Kidney (tissue), 13 donors: ENCODE measurements at regions not wholly inside any gene's neighbourhood (a gene's known extent, or its start where the extent isn't known, plus 50 kb on each side); places are given as distances from the start of the nearest gene placed in this dataset.

Experiments
- DNase-seq, 5 donors: peaks; one replicate each; pipeline ENCODE4 v3.0.0-alpha.2; 2013 to 2020
- FAIRE-seq: peaks from 2 replicates; lab custom pipeline; 2012; peaks lifted over from hg19 to GRCh38; lab: Jason Lieb, UNC
- H3K27ac ChIP-seq, 2 donors: one replicate each; pipeline ENCODE4 v1.7.0; 2013; ENCODE audit warnings: low read depth in 2 of 2, low read length in 2 of 2, inconsistent platforms in 1 of 2
- H3K27me3 ChIP-seq: one replicate; pipeline ENCODE4 v1.7.1; 2013; ENCODE audit warnings: low read length, inconsistent platforms; ENCODE audit not compliant: control insufficient read depth, insufficient read depth
- H3K36me3 ChIP-seq, 3 donors: one replicate each; pipeline versions ENCODE4 v1.7.0 to v1.7.1; 2013; ENCODE audit warnings: low read length in 3 of 3, control low read depth in 1 of 3, inconsistent platforms in 1 of 3; ENCODE audit not compliant: insufficient read depth in 3 of 3, control insufficient read depth in 2 of 3
- H3K4me1 ChIP-seq, 3 donors: one replicate each; pipeline versions ENCODE4 v1.7.0 to v1.7.1; 2013; ENCODE audit warnings: low read length in 3 of 3, inconsistent platforms in 1 of 3, low read depth in 1 of 3; ENCODE audit not compliant: control insufficient read depth in 2 of 3, insufficient read depth in 2 of 3
- H3K4me3 ChIP-seq, 3 donors: one replicate each; pipeline versions ENCODE4 v1.7.0 to v1.8.1; 2013; ENCODE audit warnings: low read length in 3 of 3, control low read depth in 1 of 3, inconsistent platforms in 1 of 3
- H3K9ac ChIP-seq, 3 donors: one replicate each; pipeline versions ENCODE4 v1.7.0 to v1.7.1; 2013; ENCODE audit warnings: low read length in 3 of 3, control low read depth in 1 of 3, inconsistent platforms in 1 of 3
- H3K9me3 ChIP-seq, 3 donors: one replicate each; pipeline versions ENCODE4 v1.7.0 to v1.7.1; 2013; ENCODE audit warnings: low read length in 3 of 3, control low read depth in 1 of 3, inconsistent platforms in 1 of 3; ENCODE audit not compliant: control insufficient read depth in 2 of 3, insufficient read depth in 1 of 3
- CTCF ChIP-seq: IDR thresholded peaks from 3 replicates; pipeline ENCODE4 v1.5.1; 2012; ENCODE audit warnings: mild to moderate bottlenecking, moderate library complexity, borderline replicate concordance; ENCODE audit not compliant: insufficient read depth; ENCODE audit errors: extremely low read depth
- intact Hi-C: fragments of 100-400 bp; cut with DNase I; formaldehyde crosslinking; loops from one replicate; pipeline ENCODE4 v1.11.1; 2022
- donor health status: control.
- donor health status: control.
- donor health status: control.
- donor health status: control.
- donor health status: control.
- donor health status: DM: yes; HTN: yes; CAD: no.
- donor health status: Normal renal cell carcinoma (clear cell type).

- Histone ChIP-seq H3K27ac (no peak overlapping the region), H3K4me3 (no peak overlapping the region), H3K27me3 (peaks cover 2% of the 10 kb centered on the region), H3K9me3 (no peaks in the 10 kb centered on the region), H3K4me1 (no peaks in the 10 kb centered on the region), H3K36me3 (no peaks in the 10 kb centered on the region), H3K9ac (no peak overlapping the region)
- DNase-seq (no peak), FAIRE-seq (peak; percentile 32)
- TF ChIP-seq CTCF = no peak
- intact Hi-C loops = no loop called here
Measured at GRCh38 chr2:104790901-104791495, 62.9 kb upstream of the POU3F3 start.

GRCh38 chr2:104793966-104794365 lies 59.9 kb upstream of the POU3F3 start:
- DNase-seq (no peak), FAIRE-seq (no peak)
- intact Hi-C loops = no loop called here
- no peak overlapping the region for H3K4me3 ChIP-seq
- peaks cover 2% of the 10 kb centered on the region for H3K27me3 ChIP-seq
- no peak for TF ChIP-seq CTCF
- H3K27ac ChIP-seq = no peak overlapping the region
- no peak overlapping the region for H3K9ac ChIP-seq
- no peaks in the 10 kb centered on the region for H3K36me3 ChIP-seq
- H3K9me3 ChIP-seq = no peaks in the 10 kb centered on the region
- no peaks in the 10 kb centered on the region for H3K4me1 ChIP-seq

GRCh38 chr2:104794441-104794840 lies 59.5 kb upstream of the POU3F3 start:
- H3K36me3 ChIP-seq = no peaks in the 10 kb centered on the region
- FAIRE-seq = no peak
- no peak overlapping the region for H3K27ac ChIP-seq
- no peaks in the 10 kb centered on the region for H3K27me3 ChIP-seq
- no peak for TF ChIP-seq CTCF
- DNase-seq = no peak
- H3K9me3 ChIP-seq = no peaks in the 10 kb centered on the region
- H3K4me3 ChIP-seq = no peak overlapping the region
- H3K4me1 ChIP-seq = no peaks in the 10 kb centered on the region
- H3K9ac ChIP-seq = no peak overlapping the region
- intact Hi-C loops = no loop called here
